ENCODE measurements at regions not wholly inside any gene's neighbourhood (a gene's known extent, or its start where the extent isn't known, plus 50 kb on each side); places are given as distances from the start of the nearest gene placed in this dataset.

- ATAC-seq (no peak), DNase-seq (ENCODE audit: low read depth in 1 of 2, low spot score in 1 of 2) (no peak), FAIRE-seq (no peak)
- Histone ChIP-seq H3K9me3 (no peaks in the 10 kb centered on the region), H3K4me2 (no peak overlapping the region), H3K27ac (no peak overlapping the region), H3K4me1 (no peaks in the 10 kb centered on the region), H3K4me3 (no peak overlapping the region)
- ChIA-PET POLR2A (no interaction called here), CTCF (no interaction called here)
- 90% methylated on average over 1 of the region's 1 CpG for WGBS (ENCODE audit: missing lambda C conversion rate)
- TF ChIP-seq CBX8 (IDR thresholded peaks at IDR 0.05) = no peak
- no peak for TF ChIP-seq KDM5A (IDR thresholded peaks at IDR 0.05)
- no peak for TF ChIP-seq EHMT2 (IDR thresholded peaks at IDR 0.05; ENCODE audit: low read depth)
- TF ChIP-seq CTCF (IDR thresholded peaks at IDR 0.05) = no peak
Observed at GRCh38 chr7:19302731-19303130, 157.5 kb upstream of the FERD3L start.

- CTCF ChIA-PET = no interaction called here
- no peak overlapping the region for H3K27ac ChIP-seq
- no peak for ATAC-seq
- no peak overlapping the region for H3K4me3 ChIP-seq
- no peaks in the 10 kb centered on the region for H3K9me3 ChIP-seq
- H3K4me2 ChIP-seq = no peak overlapping the region
- POLR2A ChIA-PET = no interaction called here
- no peak for FAIRE-seq
- TF ChIP-seq ZFP36 (IDR thresholded peaks at IDR 0.05; ENCODE audit: borderline replicate concordance, partially characterized antibody) (no peak), ZNF302 (CRISPR knock-in tag; IDR thresholded peaks at IDR 0.05) (no peak), RCOR1 (IDR thresholded peaks at IDR 0.05; ENCODE audit: low read depth, low read length) (no peak), CBX8 (IDR thresholded peaks at IDR 0.05) (no peak), SREBF2 (IDR thresholded peaks at IDR 0.05) (no peak), FOSB (CRISPR knock-in tag; IDR thresholded peaks at IDR 0.05) (no peak), EHMT2 (IDR thresholded peaks at IDR 0.05; ENCODE audit: low read depth) (no peak), JUNB (IDR thresholded peaks at IDR 0.05) (no peak), RNF2 (IDR thresholded peaks at IDR 0.05; ENCODE audit: borderline replicate concordance, low read depth) (no peak), BCL3 (IDR thresholded peaks at IDR 0.05) (no peak), JUN (IDR thresholded peaks at IDR 0.05) (no peak), MAFK (IDR thresholded peaks at IDR 0.05; ENCODE audit: partially characterized antibody) (no peak), RAD21 (conservative IDR thresholded peaks at IDR 0.05 in 1 of 2, IDR thresholded peaks at IDR 0.05 in 1 of 2) (no peak), CHD4 (IDR thresholded peaks at IDR 0.05; ENCODE audit: borderline replicate concordance) (no peak), MAX (IDR thresholded peaks at IDR 0.05) (no peak), ESRRA (IDR thresholded peaks at IDR 0.05; ENCODE audit: borderline replicate concordance, low read length) (no peak), HOXA7 (CRISPR knock-in tag; IDR thresholded peaks at IDR 0.05) (no peak), MAZ (IDR thresholded peaks at IDR 0.05; ENCODE audit: borderline replicate concordance, low read depth, low read length) (no peak)
- 0% methylated on average over 2 of the region's 2 CpGs for WGBS (ENCODE audit: missing lambda C conversion rate)
- H3K4me1 ChIP-seq = no peaks in the 10 kb centered on the region
- DNase-seq (ENCODE audit: low read depth in 1 of 2, low spot score in 1 of 2) = no peak
Observed at GRCh38 chr7:19296617-19297016, 151.4 kb upstream of the FERD3L start.

- no peak overlapping the region for H3K4me3 ChIP-seq
- H3K4me2 ChIP-seq = no peak overlapping the region
- ATAC-seq (no peak), FAIRE-seq (no peak), DNase-seq (ENCODE audit: low read depth in 1 of 2, low spot score in 1 of 2) (no peak)
- no peak overlapping the region for H3K27ac ChIP-seq
- POLR2A ChIA-PET = no interaction called here
- no peak for TF ChIP-seq ESRRA (IDR thresholded peaks at IDR 0.05; ENCODE audit: borderline replicate concordance, low read length)
- TF ChIP-seq RFX5 (IDR thresholded peaks at IDR 0.05) = no peak
- no peak for TF ChIP-seq ATOH8 (CRISPR knock-in tag; IDR thresholded peaks at IDR 0.05; ENCODE audit: low read depth)
- no peak for TF ChIP-seq RNF2 (IDR thresholded peaks at IDR 0.05; ENCODE audit: borderline replicate concordance, low read depth)
- 69% methylated on average over 5 of the region's 5 CpGs for WGBS (ENCODE audit: missing lambda C conversion rate)
- H3K4me1 ChIP-seq = no peaks in the 10 kb centered on the region
- CTCF ChIA-PET = interaction anchor here (1.1 kb wide), 1 partner anchor 16 kb away, joined by 3 read pairs; no protein-coding TSS in a partner anchor
- H3K9me3 ChIP-seq = no peaks in the 10 kb centered on the region
Observed at GRCh38 chr7:19295376-19295775, 150.2 kb upstream of the FERD3L start.

Data from A549 (cell line).